ENCODE measurements at regions not wholly inside any gene's neighbourhood (a gene's known extent, or its start where the extent isn't known, plus 50 kb on each side); places are given as distances from the start of the nearest gene placed in this dataset.

- H3K4me3 Mint-ChIP-seq (ENCODE audit: unreplicated experiment), result no peak overlapping the region
- H3K36me3 Mint-ChIP-seq (ENCODE audit: unreplicated experiment), result no peaks in the 10 kb centered on the region
- no peak for TF ChIP-seq CTCF (IDR thresholded peaks at IDR 0.05)
- no peak overlapping the region for H3K27ac Mint-ChIP-seq (ENCODE audit: unreplicated experiment)
- peaks cover 6% of the 10 kb centered on the region for H3K4me1 Mint-ChIP-seq (ENCODE audit: unreplicated experiment)
- no peak for DNase-seq (ENCODE audit: extremely low spot score, unreplicated experiment)
- H3K9me3 Mint-ChIP-seq (ENCODE audit: unreplicated experiment), result no peaks in the 10 kb centered on the region
- H3K27me3 Mint-ChIP-seq (ENCODE audit: unreplicated experiment), result peaks cover 12% of the 10 kb centered on the region
These were observed 190.3 kb downstream of the WDR11 start for GRCh38 chr10:121041499-121041898.

GRCh38 chr10:121041906-121042305 is 190.7 kb downstream of the WDR11 start:
- no peak overlapping the region for H3K4me3 Mint-ChIP-seq (ENCODE audit: unreplicated experiment)
- DNase-seq (ENCODE audit: extremely low spot score, unreplicated experiment), result no peak

GRCh38 chr10:121042342-121042741 is 191.2 kb downstream of the WDR11 start:
- peaks cover 6% of the 10 kb centered on the region for H3K4me1 Mint-ChIP-seq (ENCODE audit: unreplicated experiment)
- H3K36me3 Mint-ChIP-seq (ENCODE audit: unreplicated experiment), result no peaks in the 10 kb centered on the region
- DNase-seq (ENCODE audit: extremely low spot score, unreplicated experiment), result no peak
- peaks cover 12% of the 10 kb centered on the region for H3K27me3 Mint-ChIP-seq (ENCODE audit: unreplicated experiment)
- H3K27ac Mint-ChIP-seq (ENCODE audit: unreplicated experiment), result no peak overlapping the region
- TF ChIP-seq CTCF (IDR thresholded peaks at IDR 0.05), result no peak
- H3K9me3 Mint-ChIP-seq (ENCODE audit: unreplicated experiment), result no peaks in the 10 kb centered on the region
- no peak overlapping the region for H3K4me3 Mint-ChIP-seq (ENCODE audit: unreplicated experiment)

More at GRCh38 chr10:121041906-121042305, 190.7 kb downstream of the WDR11 start:
- Mint-ChIP-seq H3K9me3 (ENCODE audit: unreplicated experiment) (no peaks in the 10 kb centered on the region), H3K27me3 (ENCODE audit: unreplicated experiment) (peaks cover 12% of the 10 kb centered on the region), H3K27ac (ENCODE audit: unreplicated experiment) (no peak overlapping the region), H3K4me1 (ENCODE audit: unreplicated experiment) (peaks cover 6% of the 10 kb centered on the region), H3K36me3 (ENCODE audit: unreplicated experiment) (no peaks in the 10 kb centered on the region)
- TF ChIP-seq CTCF (IDR thresholded peaks at IDR 0.05), result no peak

GRCh38 chr10:121043124-121043849 is 192.1 kb downstream of the WDR11 start:
- Mint-ChIP-seq H3K36me3 (ENCODE audit: unreplicated experiment) (no peaks in the 10 kb centered on the region), H3K4me3 (ENCODE audit: unreplicated experiment) (no peak overlapping the region), H3K27ac (ENCODE audit: unreplicated experiment) (no peak overlapping the region)

More at GRCh38 chr10:121043124-121043849, 192.1 kb downstream of the WDR11 start:
- Mint-ChIP-seq H3K27me3 (ENCODE audit: unreplicated experiment) (peaks cover 5% of the 10 kb centered on the region), H3K9me3 (ENCODE audit: unreplicated experiment) (no peaks in the 10 kb centered on the region), H3K4me1 (ENCODE audit: unreplicated experiment) (peaks cover 6% of the 10 kb centered on the region)
- no peak for DNase-seq (ENCODE audit: extremely low spot score, unreplicated experiment)
- TF ChIP-seq CTCF (IDR thresholded peaks at IDR 0.05), result no peak
